ENCODE measurements at regions not wholly inside any gene's neighbourhood (a gene's known extent, or its start where the extent isn't known, plus 50 kb on each side); places are given as distances from the start of the nearest gene placed in this dataset.
"Not testable (repeated sequence)": the region's sequence is repeated elsewhere in the genome, so short reads cannot be mapped to it uniquely, and the experiment has no call there.

DNA sequence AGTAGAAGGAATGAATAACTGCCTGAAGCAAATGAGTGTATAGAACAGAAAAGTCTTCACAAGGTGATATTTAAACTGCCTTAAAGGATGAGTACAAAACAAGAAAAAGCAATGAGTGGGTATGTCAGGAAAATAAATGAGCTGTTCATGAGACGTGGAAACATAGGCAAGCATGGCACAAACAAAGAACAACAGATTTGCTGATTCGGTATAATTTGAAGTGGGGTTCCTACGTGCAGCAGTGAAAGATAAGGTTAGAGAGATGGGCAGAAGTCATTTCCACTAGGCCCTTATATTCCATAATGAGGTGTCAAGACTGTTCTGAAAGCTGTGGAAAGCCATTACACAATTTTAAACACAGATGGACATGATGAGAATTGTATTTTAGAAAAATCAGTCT, 506.6 kb downstream of the KLHL13 start:
- intact Hi-C loops (cut with DNase I; ENCODE audit: low total_unique reads), result no loop called here

GRCh38 chrX:117607561-117607960, 509.0 kb downstream of the KLHL13 start:
- Histone ChIP-seq H3K36me3 (no peaks in the 10 kb centered on the region), H3K4me3 (no peak overlapping the region), H3K9me3 (peaks cover 0 to 25% (median 8%) of the 10 kb centered on the region in 4 donors), H3K27ac (no peak overlapping the region), H3K4me1 (no peaks in the 10 kb centered on the region), H3K27me3 (no peaks in the 10 kb centered on the region)
- no peak for DNase-seq
- TF ChIP-seq EP300 (IDR thresholded peaks at IDR 0.05) (no peak), POLR2A (IDR thresholded peaks at IDR 0.05) (no peak)
- intact Hi-C loops (cut with DNase I; ENCODE audit: low total_unique reads), result no loop called here

More for the DNA sequence above, 506.6 kb downstream of the KLHL13 start:
- H3K27ac ChIP-seq, result no peak overlapping the region
- no peak for DNase-seq
- no peaks in the 10 kb centered on the region for H3K36me3 ChIP-seq
- H3K4me1 ChIP-seq, result no peaks in the 10 kb centered on the region
- peaks cover 0 to 14% (median 3%) of the 10 kb centered on the region in 4 donors for H3K9me3 ChIP-seq
- 57 to 88% (median 72%) methylated on average over 3 of the region's 3 CpGs for WGBS, 5 donors
- H3K4me3 ChIP-seq, result no peak overlapping the region
- H3K27me3 ChIP-seq, result no peaks in the 10 kb centered on the region
- TF ChIP-seq EP300 (IDR thresholded peaks at IDR 0.05) (no peak), POLR2A (IDR thresholded peaks at IDR 0.05) (no peak), POLR2AphosphoS5 (IDR thresholded peaks at IDR 0.05) (no peak)
- TF ChIP-seq, protein P1, sequence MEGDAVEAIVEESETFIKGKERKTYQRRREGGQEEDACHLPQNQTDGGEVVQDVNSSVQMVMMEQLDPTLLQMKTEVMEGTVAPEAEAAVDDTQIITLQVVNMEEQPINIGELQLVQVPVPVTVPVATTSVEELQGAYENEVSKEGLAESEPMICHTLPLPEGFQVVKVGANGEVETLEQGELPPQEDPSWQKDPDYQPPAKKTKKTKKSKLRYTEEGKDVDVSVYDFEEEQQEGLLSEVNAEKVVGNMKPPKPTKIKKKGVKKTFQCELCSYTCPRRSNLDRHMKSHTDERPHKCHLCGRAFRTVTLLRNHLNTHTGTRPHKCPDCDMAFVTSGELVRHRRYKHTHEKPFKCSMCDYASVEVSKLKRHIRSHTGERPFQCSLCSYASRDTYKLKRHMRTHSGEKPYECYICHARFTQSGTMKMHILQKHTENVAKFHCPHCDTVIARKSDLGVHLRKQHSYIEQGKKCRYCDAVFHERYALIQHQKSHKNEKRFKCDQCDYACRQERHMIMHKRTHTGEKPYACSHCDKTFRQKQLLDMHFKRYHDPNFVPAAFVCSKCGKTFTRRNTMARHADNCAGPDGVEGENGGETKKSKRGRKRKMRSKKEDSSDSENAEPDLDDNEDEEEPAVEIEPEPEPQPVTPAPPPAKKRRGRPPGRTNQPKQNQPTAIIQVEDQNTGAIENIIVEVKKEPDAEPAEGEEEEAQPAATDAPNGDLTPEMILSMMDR (IDR thresholded peaks at IDR 0.05), result no peak

- H3K27ac ChIP-seq; H3K4me3 ChIP-seq; H3K4me1 ChIP-seq; DNase-seq; H3K27me3 ChIP-seq; intact Hi-C loops (cut with DNase I; ENCODE audit: low total_unique reads); H3K36me3 ChIP-seq: not testable (repeated sequence)
- H3K9me3 ChIP-seq, result peaks cover 0 to 30% (median 8%) of the 10 kb centered on the region in 4 donors
These were observed 510.5 kb downstream of the KLHL13 start for GRCh38 chrX:117606101-117606500.

DNA sequence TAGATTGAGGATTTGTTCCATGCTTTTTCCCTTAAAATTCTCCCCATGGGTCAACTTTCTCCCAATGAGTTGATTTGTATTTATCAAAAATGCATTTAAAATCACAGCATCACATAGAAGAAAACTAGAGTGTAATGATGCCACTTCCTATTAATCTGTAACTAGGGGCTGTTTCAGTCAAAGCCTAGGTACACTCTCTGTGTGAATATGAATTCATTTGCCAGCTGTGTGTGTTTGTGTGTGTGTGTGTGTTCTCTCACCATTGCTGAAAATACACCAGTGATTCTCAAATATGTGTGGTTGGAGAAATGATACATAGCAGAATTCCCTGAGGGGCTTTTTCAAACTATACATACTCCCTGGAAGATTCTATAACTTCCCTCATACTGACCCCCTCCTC, 546.5 kb downstream of the KLHL13 start:
- H3K36me3 ChIP-seq, result no peaks in the 10 kb centered on the region
- no peak overlapping the region for H3K27ac ChIP-seq
- intact Hi-C loops (cut with DNase I; ENCODE audit: low total_unique reads), result no loop called here
- peak in 1 of 2 donors; percentile 2 for DNase-seq
- no peaks in the 10 kb centered on the region for H3K4me1 ChIP-seq
- no peak for TF ChIP-seq POLR2AphosphoS5 (IDR thresholded peaks at IDR 0.05)
- no peak for TF ChIP-seq EP300 (IDR thresholded peaks at IDR 0.05)
- no peak for TF ChIP-seq POLR2A (IDR thresholded peaks at IDR 0.05)
- TF ChIP-seq, protein P1 (IDR thresholded peaks at IDR 0.05), result no peak
- peaks cover 0 to 16% (median 8%) of the 10 kb centered on the region in 4 donors for H3K9me3 ChIP-seq
- H3K27me3 ChIP-seq, result no peaks in the 10 kb centered on the region
- no peak overlapping the region for H3K4me3 ChIP-seq

DNA sequence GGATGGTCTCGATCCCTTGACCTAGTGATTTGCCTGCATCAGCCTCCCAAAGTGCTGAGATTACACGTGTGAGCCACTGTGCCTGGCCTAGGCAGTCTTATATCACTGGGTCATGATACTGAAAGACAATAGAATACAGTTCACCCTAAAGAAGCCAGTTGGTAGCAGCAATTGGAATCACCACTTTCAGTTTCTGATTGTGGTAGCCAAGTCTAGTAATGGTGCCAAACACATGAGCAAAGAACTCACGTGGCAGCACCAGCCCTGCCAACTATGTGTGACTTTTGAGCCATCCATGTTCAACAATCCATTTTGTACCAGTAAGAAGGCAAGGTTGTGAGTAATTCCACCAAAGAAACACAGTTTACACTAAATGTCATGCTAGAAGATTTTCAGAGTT, 548.4 kb downstream of the KLHL13 start:
- intact Hi-C loops (cut with DNase I; ENCODE audit: low total_unique reads), result no loop called here
- H3K27me3 ChIP-seq, result no peaks in the 10 kb centered on the region
- TF ChIP-seq POLR2A (IDR thresholded peaks at IDR 0.05), result no peak
- H3K9me3 ChIP-seq, result peaks cover 0 to 31% (median 11%) of the 10 kb centered on the region in 4 donors
- DNase-seq, result no peak
- no peak overlapping the region for H3K4me3 ChIP-seq
- no peaks in the 10 kb centered on the region for H3K4me1 ChIP-seq
- H3K27ac ChIP-seq, result no peak overlapping the region
- 37 to 68% (median 59%) methylated on average over 3 of the region's 3 CpGs for WGBS, 5 donors
- H3K36me3 ChIP-seq, result no peaks in the 10 kb centered on the region

DNA sequence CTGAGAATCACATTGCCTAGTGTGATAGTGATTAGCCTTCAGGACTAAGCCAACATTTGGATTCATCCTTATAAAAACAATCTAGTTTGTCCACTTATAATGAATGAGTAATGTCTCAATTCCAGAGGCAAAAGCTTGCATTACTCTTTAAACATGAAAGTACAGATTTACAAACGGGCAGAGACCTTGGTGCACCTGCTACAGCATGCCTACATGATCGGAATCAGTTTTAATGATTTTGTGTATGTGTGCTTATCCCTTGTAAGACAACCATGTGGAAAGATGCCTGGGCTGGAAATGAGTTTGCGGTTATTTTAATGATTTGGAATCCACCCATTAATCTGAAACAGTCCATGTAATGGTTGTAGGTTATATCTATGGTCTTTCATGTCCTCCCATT, 572.7 kb downstream of the KLHL13 start:
- no peak for DNase-seq
- no peak overlapping the region for H3K27ac ChIP-seq
- H3K9me3 ChIP-seq, result no peaks in the 10 kb centered on the region
- no peaks in the 10 kb centered on the region for H3K27me3 ChIP-seq
- no peaks in the 10 kb centered on the region for H3K36me3 ChIP-seq
- no peak overlapping the region for H3K4me3 ChIP-seq
- TF ChIP-seq EP300 (IDR thresholded peaks at IDR 0.05) (no peak), POLR2AphosphoS5 (IDR thresholded peaks at IDR 0.05) (no peak), POLR2A (IDR thresholded peaks at IDR 0.05) (no peak)
- TF ChIP-seq, protein P1 (IDR thresholded peaks at IDR 0.05), result no peak
- WGBS, 5 donors, result 42 to 57% (median 52%) methylated on average over 3 of the region's 3 CpGs
- no peaks in the 10 kb centered on the region for H3K4me1 ChIP-seq
- intact Hi-C loops (cut with DNase I; ENCODE audit: low total_unique reads), result no loop called here

Data from stomach (tissue), 8 donors.